ENCODE measurements at regions not wholly inside any gene's neighbourhood (a gene's known extent, or its start where the extent isn't known, plus 50 kb on each side); places are given as distances from the start of the nearest gene placed in this dataset.

DNA sequence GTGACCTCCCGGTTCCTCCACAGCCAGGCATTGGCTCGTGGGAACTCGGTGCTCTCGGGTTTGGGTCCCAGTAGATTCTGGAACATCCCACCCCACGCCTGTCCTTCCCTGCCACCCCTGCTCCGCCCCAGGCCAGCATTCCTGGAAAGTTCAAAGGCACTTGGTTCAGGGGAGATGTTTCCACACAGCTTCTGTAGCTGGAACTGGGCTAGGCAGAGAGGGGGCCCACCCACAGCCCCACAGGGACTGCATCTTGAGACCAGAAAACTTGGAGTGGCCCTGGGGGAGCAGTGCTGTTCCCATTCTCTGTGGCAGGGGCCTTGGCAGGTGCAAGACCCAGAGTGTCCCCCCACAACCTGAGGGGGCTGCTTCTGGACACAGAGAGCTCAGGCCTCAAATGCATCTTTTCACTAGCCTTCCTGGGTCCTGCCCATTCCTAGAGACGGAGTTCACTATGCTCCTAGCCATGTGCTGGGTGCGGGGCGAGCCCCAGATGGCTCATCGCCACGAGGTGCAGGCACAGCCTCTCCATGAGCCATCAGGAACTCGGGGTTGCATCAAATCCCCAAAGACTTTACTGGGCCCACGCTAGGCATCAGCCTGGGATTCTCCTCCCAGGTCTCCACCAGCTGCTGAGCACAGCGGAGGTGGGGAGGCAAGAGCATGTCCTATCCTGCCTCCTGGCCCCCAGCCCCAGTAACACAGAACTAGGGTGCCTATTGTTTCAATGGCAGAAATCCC, 68.7 kb downstream of the ZFP36L2 start:
- TF ChIP-seq, protein P1, sequence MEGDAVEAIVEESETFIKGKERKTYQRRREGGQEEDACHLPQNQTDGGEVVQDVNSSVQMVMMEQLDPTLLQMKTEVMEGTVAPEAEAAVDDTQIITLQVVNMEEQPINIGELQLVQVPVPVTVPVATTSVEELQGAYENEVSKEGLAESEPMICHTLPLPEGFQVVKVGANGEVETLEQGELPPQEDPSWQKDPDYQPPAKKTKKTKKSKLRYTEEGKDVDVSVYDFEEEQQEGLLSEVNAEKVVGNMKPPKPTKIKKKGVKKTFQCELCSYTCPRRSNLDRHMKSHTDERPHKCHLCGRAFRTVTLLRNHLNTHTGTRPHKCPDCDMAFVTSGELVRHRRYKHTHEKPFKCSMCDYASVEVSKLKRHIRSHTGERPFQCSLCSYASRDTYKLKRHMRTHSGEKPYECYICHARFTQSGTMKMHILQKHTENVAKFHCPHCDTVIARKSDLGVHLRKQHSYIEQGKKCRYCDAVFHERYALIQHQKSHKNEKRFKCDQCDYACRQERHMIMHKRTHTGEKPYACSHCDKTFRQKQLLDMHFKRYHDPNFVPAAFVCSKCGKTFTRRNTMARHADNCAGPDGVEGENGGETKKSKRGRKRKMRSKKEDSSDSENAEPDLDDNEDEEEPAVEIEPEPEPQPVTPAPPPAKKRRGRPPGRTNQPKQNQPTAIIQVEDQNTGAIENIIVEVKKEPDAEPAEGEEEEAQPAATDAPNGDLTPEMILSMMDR (conservative IDR thresholded peaks at IDR 0.05) = no peak
- no peak for TF ChIP-seq ZFX (IDR thresholded peaks at IDR 0.05)
